PC-3 (cell line): ENCODE measurements at regions not wholly inside any gene's neighbourhood (a gene's known extent, or its start where the extent isn't known, plus 50 kb on each side); places are given as distances from the start of the nearest gene placed in this dataset.
"Not testable (repeated sequence)": the region's sequence is repeated elsewhere in the genome, so short reads cannot be mapped to it uniquely, and the experiment has no call there.

Experiments
- CTCF ChIP-seq: fragments of 300-600 bp; sonication (generic); conservative IDR thresholded peaks from 2 replicates; pipeline ENCODE4 v1.5.1; 2017; ENCODE audit warnings: antibody characterized with exemption, low read depth, mild to moderate bottlenecking, low read length
- EZH2 ChIP-seq: fragments of 300-600 bp; sonication (generic); IDR thresholded peaks from one replicate; pipeline ENCODE4 v1.6.1; 2017; ENCODE audit warnings: antibody characterized with exemption, mild to moderate bottlenecking, low read length; ENCODE audit not compliant: unreplicated experiment

- TF ChIP-seq CTCF, EZH2: not testable (repeated sequence)
These were observed 945.2 kb upstream of the DEFB115 start for GRCh38 chr20:30312220-30312619.
